Liver (tissue), 3 donors: ENCODE measurements at regions not wholly inside any gene's neighbourhood (a gene's known extent, or its start where the extent isn't known, plus 50 kb on each side); places are given as distances from the start of the nearest gene placed in this dataset.

Source experiments
- CTCF ChIP-seq: fragments of 150-350 bp; IDR thresholded peaks from 2 replicates; pipeline ENCODE4 v1.5.1; 2017; ENCODE audit warnings: improper control_type of control experiment, low read depth, low read length; ENCODE audit not compliant: missing input control
- EGR1 ChIP-seq, 2 donors: IDR thresholded peaks; 2 replicates each; pipeline ENCODE4 v1.6.1; 2016 to 2018; ENCODE audit warnings: antibody characterized with exemption in 2 of 2, low read depth in 2 of 2
- GABPA ChIP-seq, 2 donors: IDR thresholded peaks in 1 of 2; conservative IDR thresholded peaks in 1 of 2; 2 replicates each; pipeline ENCODE4 v1.6.1; 2016; ENCODE audit warnings: antibody characterized with exemption in 2 of 2, mild to moderate bottlenecking in 1 of 2, moderate library complexity in 1 of 2
- HNF4A ChIP-seq, 2 donors: conservative IDR thresholded peaks; 2 replicates each; pipeline ENCODE4 v1.6.1; 2016; ENCODE audit warnings: antibody characterized with exemption in 2 of 2, mild to moderate bottlenecking in 2 of 2
- RAD21 ChIP-seq, 2 donors: IDR thresholded peaks; 2 replicates each; pipeline ENCODE4 v1.6.1; 2016; ENCODE audit warnings: antibody characterized with exemption in 2 of 2, mild to moderate bottlenecking in 2 of 2
- TAF1 ChIP-seq: conservative IDR thresholded peaks from 2 replicates; pipeline ENCODE4 v1.6.1; 2016; ENCODE audit warnings: antibody characterized with exemption, mild to moderate bottlenecking
- YY1 ChIP-seq: IDR thresholded peaks from 2 replicates; pipeline ENCODE4 v1.6.1; 2016; ENCODE audit warnings: antibody characterized with exemption, mild to moderate bottlenecking
- donor health status: healthy.
- donor health status: healthy.

- TF ChIP-seq CTCF, result no peak
- no peak for TF ChIP-seq RAD21 (IDR thresholded peaks at IDR 0.05)
- no peak for TF ChIP-seq TAF1
- TF ChIP-seq EGR1 (IDR thresholded peaks at IDR 0.05; ENCODE audit: low read depth in 2 of 2), result no peak
- TF ChIP-seq YY1, result no peak
- no peak for TF ChIP-seq GABPA (IDR thresholded peaks at IDR 0.05 in 1 of 2, conservative IDR thresholded peaks at IDR 0.05 in 1 of 2)
- no peak for TF ChIP-seq HNF4A (conservative IDR thresholded peaks at IDR 0.05)
Measured at GRCh38 chr12:59100585-59100984, 180.3 kb upstream of the LRIG3 start.
